ENCODE measurements at regions not wholly inside any gene's neighbourhood (a gene's known extent, or its start where the extent isn't known, plus 50 kb on each side); places are given as distances from the start of the nearest gene placed in this dataset.
A peak's percentile ranks its signal among the peaks of the same experiment; 100 is the strongest.
"Not testable (repeated sequence)": the region's sequence is repeated elsewhere in the genome, so short reads cannot be mapped to it uniquely, and the experiment has no call there.

GRCh38 chr12:114829833-114830232 lies 145.9 kb upstream of the TBX3 start:
- Mint-ChIP-seq H3K36me3 (ENCODE audit: low read depth) (no peaks in the 10 kb centered on the region), H3K27me3 (ENCODE audit: low read depth, poor library complexity) (peaks cover 21% of the 10 kb centered on the region), H3K4me1 (no peaks in the 10 kb centered on the region), H3K27ac (no peak overlapping the region), H3K4me3 (no peak overlapping the region), H3K9me3 (peaks cover 4% of the 10 kb centered on the region)
- no peak for DNase-seq
- no peak for TF ChIP-seq CTCF (IDR thresholded peaks at IDR 0.05)

GRCh38 chr12:114829244-114829643 lies 145.3 kb upstream of the TBX3 start:
- not testable (repeated sequence) for H3K4me1 Mint-ChIP-seq
- peaks cover 21% of the 10 kb centered on the region for H3K27me3 Mint-ChIP-seq (ENCODE audit: low read depth, poor library complexity)

GRCh38 chr12:114827461-114827860 lies 143.5 kb upstream of the TBX3 start:
- Mint-ChIP-seq H3K4me3 (no peak overlapping the region), H3K4me1 (peaks cover 5% of the 10 kb centered on the region), H3K36me3 (ENCODE audit: low read depth) (no peaks in the 10 kb centered on the region), H3K27me3 (ENCODE audit: low read depth, poor library complexity) (peaks cover 21% of the 10 kb centered on the region), H3K27ac (no peak overlapping the region), H3K9me3 (no peaks in the 10 kb centered on the region)
- TF ChIP-seq CTCF (IDR thresholded peaks at IDR 0.05), result no peak
- DNase-seq, result no peak

More at GRCh38 chr12:114829244-114829643, 145.3 kb upstream of the TBX3 start:
- DNase-seq; H3K36me3 Mint-ChIP-seq (ENCODE audit: low read depth); H3K27ac Mint-ChIP-seq; H3K9me3 Mint-ChIP-seq; H3K4me3 Mint-ChIP-seq: not testable (repeated sequence)

GRCh38 chr12:114826244-114826643 lies 142.3 kb upstream of the TBX3 start:
- DNase-seq, result no peak
- H3K4me3 Mint-ChIP-seq, result no peak overlapping the region
- no peaks in the 10 kb centered on the region for H3K36me3 Mint-ChIP-seq (ENCODE audit: low read depth)
- no peaks in the 10 kb centered on the region for H3K9me3 Mint-ChIP-seq
- no peak for TF ChIP-seq CTCF (IDR thresholded peaks at IDR 0.05)
- H3K4me1 Mint-ChIP-seq, result peaks cover 5% of the 10 kb centered on the region
- peaks cover 23% of the 10 kb centered on the region for H3K27me3 Mint-ChIP-seq (ENCODE audit: low read depth, poor library complexity)
- H3K27ac Mint-ChIP-seq, result no peak overlapping the region

- H3K27ac Mint-ChIP-seq, result peak overlapping the region; percentile 38
- no peak for DNase-seq
- no peak for TF ChIP-seq CTCF (IDR thresholded peaks at IDR 0.05)
- no peaks in the 10 kb centered on the region for H3K36me3 Mint-ChIP-seq (ENCODE audit: low read depth)
- H3K4me3 Mint-ChIP-seq, result no peak overlapping the region
- H3K9me3 Mint-ChIP-seq, result no peaks in the 10 kb centered on the region
- H3K27me3 Mint-ChIP-seq (ENCODE audit: low read depth, poor library complexity), result peaks cover 29% of the 10 kb centered on the region
- peaks cover 14% of the 10 kb centered on the region for H3K4me1 Mint-ChIP-seq
Measured at GRCh38 chr12:114823724-114824123, 139.7 kb upstream of the TBX3 start.

GRCh38 chr12:114821570-114821969 lies 137.6 kb upstream of the TBX3 start:
- peaks cover 19% of the 10 kb centered on the region for H3K27me3 Mint-ChIP-seq (ENCODE audit: low read depth, poor library complexity)
- H3K27ac Mint-ChIP-seq, result no peak overlapping the region
- no peak for TF ChIP-seq CTCF (IDR thresholded peaks at IDR 0.05)
- no peak overlapping the region for H3K4me3 Mint-ChIP-seq
- H3K9me3 Mint-ChIP-seq, result no peaks in the 10 kb centered on the region
- H3K36me3 Mint-ChIP-seq (ENCODE audit: low read depth), result no peaks in the 10 kb centered on the region
- no peak for DNase-seq
- peaks cover 36% of the 10 kb centered on the region for H3K4me1 Mint-ChIP-seq

All from nephron progenitor cell (in vitro differentiated cells).